ENCODE measurements at regions not wholly inside any gene's neighbourhood (a gene's known extent, or its start where the extent isn't known, plus 50 kb on each side); places are given as distances from the start of the nearest gene placed in this dataset.
"Not testable (repeated sequence)": the region's sequence is repeated elsewhere in the genome, so short reads cannot be mapped to it uniquely, and the experiment has no call there.

DNA sequence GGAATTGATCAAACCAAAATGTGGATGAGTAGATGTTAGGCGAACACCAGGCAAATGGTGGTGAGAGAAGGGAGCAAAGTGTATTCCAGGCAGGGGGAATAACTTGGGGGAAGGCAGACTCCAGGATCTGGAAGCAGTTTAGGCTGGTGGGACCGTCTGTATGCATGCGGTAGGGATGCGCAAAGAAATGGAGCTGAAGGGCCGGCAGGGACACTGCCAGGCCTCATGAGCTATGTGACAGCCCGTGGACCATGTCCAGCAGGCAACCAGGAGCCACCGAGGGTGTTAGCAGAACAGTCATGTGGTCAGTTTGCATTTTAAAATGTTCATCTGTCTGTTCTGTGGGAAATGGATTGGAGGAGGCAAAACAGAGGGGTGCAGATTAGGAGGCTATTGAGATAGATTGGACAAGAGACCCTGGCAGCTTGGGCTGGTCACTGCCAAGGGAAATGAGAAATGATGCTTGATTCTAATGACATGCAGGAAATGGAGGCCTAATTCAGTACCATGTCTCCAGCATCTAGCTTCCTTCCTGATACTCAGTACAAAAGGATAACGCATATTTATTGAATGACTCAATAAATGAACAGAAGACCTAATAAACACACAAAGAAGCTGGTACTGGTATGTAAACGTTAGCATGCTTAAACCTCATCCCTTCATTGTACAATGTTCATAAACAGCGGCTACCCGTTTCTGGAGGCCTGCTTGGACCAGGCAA is 412.4 kb downstream of the BUD13 start:
- DNase-seq, result no peak

DNA sequence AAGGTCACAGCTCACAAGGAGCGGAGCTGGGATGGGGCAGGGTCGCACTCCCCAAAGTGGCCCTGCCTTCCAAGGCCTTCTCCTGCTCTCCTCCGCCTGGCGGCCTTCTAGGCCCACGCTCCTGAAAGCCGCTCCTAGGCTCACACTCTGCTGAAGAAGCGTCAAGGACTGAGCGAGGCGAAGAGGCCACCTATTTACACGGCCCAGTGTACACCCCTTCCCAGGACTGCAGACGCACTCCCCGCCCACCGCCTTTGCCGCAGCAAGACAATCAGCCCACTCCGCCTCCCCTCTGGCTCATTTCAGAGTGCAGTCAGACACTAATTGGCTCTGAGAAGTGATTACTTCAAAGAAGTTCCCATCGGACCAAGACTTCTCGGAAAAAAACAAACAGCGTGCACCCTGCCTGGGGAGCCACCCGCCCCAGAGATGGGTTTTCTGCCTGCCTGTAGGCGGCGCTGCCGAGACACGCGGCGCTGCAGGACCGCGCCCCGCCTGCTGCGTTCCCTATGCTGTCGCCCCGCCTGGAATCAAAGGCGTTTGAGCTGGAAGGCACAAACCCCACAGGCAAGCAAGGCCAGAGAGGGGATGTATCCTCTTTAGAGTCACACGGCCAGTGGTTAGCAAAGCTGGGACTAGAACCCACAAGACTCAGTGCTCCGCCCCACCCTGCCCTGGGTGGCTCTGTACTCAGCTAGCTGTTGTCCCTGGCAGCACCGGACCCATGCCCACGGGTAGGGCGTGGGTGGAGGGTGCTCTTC is 414.8 kb downstream of the BUD13 start:
- DNase-seq, result no peak

DNA sequence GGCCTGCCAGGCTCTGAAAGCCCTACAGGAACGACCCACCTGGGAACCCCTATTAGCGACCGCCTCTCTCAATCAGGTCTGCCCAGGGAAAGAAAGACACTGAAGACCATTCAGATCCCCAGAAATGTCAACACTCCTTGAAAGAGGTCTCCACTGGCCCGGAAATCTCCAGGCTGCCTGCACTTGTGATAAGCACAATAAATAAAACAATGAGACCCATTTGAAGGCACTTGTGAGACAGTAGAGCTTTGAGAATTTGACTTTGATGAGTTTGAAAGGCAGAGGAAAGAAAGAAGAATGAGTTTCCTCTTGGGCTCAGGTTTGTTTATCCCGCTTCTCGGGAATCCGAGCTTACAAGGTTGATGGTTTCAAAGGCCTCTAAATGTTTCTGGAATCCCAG is 416.3 kb downstream of the BUD13 start:
- no peak for DNase-seq

DNA sequence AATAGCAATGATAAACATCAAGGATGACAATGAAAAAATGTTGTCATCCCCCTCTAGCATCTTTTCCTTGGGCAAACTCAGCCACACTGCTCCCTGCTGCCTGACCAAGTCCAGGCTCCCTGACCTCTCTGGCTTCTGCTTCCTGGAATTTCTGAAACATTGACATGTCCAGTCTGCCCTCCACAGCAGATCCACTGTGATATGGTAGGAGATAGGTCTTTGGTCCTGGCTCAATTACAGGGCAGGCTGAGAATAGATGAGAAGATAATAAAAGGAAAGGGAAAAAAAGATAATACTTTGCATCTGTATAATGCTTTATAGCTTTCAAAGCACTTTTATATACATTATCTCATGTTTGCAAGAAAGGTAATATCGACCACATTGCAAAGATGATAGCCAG is 417.7 kb downstream of the BUD13 start:
- DNase-seq, result no peak

DNA sequence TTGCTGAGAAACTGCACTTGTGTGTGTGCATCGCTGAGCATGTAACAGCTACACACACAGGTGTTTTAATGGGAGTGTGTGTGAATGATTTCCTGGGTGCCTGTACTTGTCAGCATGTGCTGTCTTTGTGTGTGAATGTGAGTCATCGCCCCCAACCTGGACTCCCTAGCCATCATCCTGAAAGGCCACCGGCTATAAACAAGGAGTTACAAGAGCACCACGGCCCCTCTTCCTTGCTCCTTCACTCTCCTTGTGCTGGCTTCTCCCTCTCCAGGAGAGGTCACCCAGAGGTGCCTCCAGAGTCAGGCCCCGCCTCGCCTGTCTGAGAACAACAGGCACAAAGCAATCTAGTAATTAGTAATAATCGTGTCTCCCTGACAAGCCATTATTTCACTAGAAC is 419.2 kb downstream of the BUD13 start:
- no peak for DNase-seq

DNA sequence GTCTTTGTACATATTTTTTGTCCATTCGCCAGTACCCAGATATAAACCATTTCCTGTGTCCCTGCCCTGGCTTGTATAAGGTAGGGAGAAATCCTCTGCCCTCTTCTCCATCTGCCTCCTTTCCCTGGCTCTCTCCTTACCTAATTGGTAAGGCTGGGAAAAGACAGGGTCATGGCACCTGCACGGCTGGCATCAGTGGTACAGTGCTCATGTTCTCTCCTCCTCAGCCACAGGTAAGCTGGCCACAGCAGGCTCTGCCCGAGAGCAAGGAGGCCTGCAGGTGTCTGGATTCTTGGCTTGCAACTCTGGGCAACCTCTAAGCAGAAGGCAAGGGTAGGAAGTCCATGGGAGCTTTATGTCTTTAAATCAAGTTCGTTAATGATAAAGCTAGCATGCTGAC is 419.9 kb downstream of the BUD13 start:
- DNase-seq, result no peak

DNA sequence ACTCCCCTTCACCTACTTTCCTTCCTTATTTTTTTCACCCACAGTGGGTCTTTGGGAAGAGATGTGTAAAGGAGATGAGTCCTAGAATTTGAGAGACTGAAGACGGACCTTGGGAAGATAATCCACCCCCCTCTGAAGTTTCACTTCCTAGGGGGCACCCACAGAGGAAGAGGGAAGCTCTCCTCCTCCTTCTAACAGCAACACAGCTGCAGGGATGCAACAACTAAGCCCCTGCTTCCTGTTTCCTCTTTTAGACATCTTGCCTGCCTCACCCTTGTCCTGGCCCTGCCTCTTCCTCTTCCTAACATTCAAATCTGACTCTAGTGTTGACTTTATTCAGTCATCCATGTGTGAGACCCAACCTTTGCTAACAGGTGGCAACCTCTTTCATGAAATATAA is 424.6 kb downstream of the BUD13 start:
- no peak for DNase-seq

DNA sequence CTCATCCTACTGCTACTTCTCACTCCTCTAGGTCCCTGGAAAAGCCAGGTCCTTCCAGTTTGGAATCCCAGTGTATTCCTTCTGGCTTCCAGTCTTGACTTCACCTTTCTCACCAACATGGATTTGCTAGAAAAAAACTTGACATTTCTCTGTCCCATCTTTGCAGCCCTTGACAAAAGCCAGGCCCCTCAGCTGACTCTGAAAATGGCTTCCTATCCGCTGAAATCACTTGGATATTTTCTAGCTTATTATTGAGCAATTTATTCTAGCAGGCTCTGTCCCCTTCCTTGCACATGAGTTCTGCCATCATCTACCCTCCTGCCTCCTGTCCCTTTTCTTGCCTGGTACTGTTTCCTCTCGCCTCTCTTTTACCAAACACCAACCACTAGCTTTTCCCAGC is 427.2 kb downstream of the BUD13 start:
- no peak for DNase-seq

DNA sequence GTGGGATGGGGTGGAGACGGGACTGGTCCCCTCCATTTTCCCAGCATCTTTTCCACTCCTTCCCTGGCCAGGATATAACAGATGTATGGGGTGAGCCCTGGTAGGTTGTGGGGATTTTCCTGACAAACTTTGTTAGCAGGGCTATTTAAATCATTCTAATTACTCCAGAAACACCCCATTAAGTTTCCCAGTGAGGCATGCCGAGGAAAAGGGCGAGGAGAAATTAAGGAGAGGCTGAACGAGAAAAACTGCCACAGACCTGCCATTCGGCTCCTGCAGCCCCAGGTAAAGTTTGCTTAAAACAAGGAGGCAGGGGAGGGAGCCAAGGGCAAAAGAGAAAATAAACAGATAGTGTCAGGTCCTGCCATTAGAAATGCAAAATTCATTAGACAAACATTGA is 428.2 kb downstream of the BUD13 start:
- DNase-seq, result no peak

DNA sequence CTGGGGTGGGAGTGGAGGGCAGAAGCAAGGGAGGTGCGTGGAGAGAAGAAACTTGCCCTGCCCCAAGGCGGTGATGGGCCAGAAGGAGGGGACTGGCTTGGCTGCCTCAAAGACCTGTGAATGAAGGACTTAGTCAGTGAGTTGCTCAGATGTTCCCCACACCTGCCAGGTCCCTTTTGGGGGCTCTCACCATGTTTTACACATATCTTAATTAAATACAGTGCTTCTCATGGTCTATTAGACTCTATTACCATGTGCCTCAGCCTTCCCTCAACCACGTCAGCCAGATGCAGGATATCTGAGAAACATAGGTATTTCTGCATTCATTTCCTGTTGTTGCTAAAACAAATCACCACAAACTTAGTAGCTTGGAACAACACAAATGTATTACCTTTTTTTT is 429.5 kb downstream of the BUD13 start:
- no peak for DNase-seq

DNA sequence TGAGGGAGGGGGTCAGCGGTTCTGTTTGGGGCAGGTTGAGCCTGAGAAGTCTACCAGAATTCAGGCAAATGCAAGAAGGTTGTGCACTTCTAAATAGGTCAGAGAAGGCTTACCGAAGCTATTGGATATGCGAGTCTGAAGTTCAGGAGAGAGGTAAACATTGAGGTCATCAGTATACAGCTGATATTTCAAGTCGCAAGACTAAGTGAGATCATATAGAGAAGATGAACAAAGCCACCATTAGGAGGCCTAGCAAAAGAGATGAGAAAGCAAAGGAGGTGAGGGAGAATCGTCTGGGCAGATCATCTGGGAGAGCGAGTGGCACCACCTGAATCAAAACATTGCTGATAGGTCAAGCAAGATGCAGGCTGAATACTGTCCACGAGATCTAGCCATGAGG is 430.6 kb downstream of the BUD13 start:
- DNase-seq, result no peak

DNA sequence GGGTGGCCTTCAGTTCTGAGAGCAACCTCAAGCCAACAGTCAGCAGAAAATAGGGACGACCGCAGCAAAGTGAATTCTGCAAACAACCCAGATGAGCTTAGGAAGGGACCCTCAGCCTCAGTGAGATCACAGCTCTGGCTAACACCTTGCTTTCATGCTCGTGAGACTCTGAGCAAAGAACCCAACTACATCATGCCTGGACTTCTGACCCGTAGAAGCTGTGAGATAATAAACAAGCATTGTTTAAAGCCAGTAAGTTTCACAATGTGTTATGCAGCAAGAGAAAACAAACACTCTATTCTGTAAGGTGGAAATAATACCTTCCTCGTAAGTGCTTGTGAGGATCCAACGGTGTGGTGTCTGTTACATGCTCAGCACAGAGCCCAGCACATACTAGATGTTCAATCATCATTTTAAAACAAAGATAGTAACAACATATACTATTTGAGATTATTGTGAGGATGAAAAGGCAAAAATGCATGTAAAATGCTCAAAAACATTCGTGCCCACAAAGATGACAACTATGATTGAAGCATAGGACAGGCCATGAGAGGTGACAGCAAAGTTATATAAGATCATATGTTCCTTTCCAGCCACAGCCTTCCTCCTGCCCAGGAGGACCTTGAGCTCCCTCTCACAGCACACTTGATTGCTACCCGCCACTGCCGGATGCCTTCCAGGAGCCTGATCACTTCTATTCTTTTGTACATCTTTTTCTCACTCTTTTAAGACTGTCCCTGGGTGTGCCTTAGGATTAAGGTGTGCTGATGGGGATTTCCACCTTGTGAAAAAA is 433.3 kb downstream of the BUD13 start:
- DNase-seq, result no peak

DNA sequence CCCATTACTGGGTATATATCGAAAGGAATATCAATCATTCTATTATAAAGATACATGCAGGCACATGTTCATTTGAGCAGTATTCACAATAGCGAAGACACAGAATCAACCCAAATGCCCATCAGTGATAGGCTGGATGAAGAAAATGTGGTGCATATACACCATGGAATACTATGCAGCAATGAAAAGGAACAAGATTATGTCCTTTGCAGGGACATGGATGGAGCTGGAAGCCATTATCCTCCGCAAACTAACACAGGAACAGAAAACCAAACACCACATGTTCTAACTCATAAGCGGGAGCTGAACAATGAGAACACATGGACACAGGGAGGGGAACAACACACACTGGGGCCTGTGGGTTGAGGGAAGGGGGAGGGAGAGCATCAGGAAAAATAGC is 434.3 kb downstream of the BUD13 start:
- DNase-seq, result not testable (repeated sequence)

DNA sequence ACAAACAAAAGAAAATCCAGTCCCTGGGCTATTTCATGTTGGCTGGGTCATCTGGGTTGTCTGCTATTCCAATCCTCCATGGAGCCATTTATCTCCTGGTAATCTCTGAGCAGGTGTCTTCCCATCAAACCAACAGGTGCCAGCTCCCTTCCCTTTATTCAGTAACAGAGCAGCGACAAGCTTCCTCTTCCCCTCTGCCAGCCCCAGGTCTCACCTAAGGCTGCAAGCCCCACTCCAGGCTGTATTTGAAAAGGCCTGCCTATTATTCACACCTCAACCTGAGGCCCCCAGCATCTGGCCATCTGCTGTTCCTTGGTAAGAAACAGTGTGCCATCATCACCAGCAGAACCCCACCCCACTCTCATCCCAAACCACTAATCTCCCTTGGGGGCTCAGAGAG is 436.2 kb downstream of the BUD13 start:
- DNase-seq, result no peak

DNA sequence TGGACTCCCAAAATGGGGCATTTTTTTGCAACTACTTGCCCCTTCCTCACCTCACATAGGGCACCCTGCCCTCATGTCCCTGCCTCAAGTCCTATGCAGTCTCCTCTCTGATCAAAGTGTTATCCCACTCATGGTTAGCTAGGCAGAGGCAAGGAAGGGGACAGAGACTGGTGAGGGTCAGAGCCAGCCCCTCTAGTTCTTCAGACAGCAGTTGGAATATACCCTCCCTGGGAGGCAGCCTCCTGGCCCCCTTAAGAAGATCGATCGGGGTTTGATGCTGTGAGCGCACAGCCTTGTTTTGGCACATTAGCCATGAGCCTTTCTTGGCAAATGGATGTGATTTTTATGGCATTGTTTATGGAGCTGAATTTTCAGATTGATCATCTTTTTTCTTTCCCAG is 436.9 kb downstream of the BUD13 start:
- no peak for DNase-seq

DNA sequence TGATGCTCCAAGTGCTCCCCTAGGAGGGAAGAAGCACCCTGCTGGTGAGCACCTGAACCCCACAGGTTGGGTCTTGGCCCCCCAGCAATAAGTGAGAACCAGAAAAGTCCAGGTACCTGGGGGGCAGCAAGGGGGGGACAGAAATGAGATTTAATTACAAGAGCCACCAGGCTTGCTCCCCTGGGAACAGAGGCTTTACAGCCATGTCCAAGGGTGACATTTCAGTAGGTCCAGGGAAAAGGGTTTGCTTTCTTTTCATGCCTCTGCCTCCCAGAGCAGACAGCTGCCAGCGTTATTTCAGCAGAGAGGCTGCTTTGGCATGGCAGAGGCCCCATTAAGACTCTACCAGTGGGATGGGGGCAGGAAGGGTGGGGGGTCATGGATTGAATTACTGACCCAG is 437.7 kb downstream of the BUD13 start:
- no peak for DNase-seq

DNA sequence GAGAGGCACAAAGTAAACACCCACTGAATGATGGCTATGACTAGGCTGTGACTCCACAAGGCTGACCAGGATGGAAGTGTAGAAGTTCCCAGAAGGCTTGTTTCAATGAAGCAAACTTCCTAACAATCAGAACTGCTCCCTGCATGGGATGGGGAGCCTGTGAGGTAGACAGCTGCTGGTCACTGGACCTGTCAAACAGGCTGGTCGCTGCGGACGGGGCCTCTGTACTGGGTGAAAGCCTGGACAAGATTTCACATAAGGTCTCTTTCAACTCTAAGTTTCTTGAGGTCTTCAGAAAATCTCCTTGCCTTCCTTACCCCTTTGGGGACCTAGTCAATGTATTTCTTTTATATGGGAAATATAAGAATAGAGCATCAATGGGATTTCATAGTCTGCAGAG is 438.2 kb downstream of the BUD13 start:
- DNase-seq, result no peak

DNA sequence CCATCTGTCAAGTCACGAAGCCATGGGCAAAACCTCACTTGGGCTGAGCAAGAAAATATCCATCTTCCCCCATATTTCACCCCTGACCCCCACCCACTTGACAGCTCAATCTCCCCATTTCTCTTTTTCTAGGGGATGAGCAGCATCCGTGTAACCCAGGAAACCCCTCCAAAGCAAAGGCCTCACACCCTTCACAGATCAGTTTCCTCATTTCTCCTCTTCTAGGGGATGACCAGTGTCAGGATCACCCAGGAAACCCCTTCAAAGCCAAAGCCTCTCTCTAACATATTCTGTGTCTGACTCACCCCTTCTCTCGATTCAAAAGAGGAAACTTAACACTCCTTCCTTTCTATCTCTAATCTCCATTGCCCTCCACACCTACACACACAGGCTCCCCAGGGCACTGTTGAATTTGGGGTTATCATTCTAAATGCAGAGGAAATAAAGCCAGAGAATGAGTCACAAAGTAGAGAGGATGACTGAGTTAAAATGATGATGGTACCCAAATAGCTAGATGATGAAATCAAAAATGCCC is 439.7 kb downstream of the BUD13 start:
- DNase-seq, result no peak

DNA sequence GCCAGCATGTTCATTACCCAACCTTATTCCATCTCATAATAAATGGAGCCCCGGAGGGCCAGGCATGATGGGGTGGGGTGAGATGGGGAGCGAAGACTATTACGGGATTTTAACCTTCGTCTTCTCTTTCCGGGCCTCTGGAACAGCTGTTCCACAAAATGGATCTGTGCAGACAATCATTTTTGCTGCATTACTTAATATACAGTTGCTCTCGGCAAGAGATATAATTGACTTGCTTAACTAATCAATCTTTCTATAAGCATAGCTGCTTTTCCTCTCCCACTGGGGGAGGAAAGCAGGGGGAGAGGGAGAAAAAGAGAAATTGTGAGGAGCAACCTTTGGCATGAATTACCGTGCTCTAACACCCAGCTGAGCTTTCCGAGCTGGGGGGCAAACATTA is 440.4 kb downstream of the BUD13 start:
- DNase-seq, result no peak

DNA sequence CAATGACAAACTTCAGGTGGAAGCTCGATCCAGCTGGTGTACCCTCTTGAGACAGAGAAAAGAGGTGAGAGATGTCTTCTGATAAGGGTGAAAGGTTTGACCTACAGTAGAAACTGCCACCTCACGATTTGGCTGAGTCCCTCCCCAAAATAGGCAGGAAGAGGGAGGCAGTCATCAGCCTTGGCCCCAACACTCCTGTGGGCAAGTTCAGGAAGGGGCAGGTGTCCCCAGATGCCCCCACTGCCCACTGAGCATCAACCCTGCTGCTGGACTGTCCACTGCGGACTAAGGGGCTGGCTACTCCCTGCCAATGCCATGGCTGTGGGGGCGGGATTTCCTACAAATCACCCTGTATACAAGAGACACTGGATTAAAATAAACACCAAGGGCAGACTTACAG is 441.4 kb downstream of the BUD13 start:
- no peak for DNase-seq

DNA sequence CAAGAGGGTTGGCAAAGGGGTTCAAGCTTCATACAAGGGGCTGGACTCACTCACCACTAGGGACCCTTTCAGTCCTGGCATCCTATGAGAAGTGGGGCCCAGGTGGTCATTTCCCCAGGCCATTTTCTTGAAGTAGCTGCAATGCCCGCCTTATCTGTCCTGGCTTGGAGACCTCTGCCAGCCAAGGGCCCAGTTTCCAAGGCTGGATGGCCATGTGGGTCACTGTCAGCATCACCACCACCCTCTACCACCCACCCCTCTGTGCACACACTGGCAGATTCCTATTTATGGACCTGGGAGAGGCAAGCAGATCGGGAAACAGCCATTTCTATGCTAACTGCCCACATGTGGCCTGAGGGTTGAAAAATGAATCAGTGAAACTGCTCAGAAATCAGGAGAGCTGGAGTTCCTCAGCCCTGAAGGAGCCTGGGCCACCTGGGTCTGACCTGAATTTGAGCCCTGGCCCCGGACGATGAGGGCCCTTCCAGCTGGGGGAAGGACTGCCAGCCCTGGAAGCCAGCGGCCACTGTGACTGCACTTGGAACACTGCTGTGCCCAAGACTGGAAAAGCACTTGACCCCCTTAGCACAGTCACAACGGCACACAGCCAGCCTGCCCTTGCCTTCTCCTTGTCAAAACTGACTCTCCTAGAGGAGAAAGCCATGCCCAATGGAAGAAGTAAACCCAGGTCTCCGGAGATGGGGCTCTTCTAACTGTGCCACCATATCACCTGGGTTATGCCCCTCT is 442.2 kb downstream of the BUD13 start:
- no peak for DNase-seq

DNA sequence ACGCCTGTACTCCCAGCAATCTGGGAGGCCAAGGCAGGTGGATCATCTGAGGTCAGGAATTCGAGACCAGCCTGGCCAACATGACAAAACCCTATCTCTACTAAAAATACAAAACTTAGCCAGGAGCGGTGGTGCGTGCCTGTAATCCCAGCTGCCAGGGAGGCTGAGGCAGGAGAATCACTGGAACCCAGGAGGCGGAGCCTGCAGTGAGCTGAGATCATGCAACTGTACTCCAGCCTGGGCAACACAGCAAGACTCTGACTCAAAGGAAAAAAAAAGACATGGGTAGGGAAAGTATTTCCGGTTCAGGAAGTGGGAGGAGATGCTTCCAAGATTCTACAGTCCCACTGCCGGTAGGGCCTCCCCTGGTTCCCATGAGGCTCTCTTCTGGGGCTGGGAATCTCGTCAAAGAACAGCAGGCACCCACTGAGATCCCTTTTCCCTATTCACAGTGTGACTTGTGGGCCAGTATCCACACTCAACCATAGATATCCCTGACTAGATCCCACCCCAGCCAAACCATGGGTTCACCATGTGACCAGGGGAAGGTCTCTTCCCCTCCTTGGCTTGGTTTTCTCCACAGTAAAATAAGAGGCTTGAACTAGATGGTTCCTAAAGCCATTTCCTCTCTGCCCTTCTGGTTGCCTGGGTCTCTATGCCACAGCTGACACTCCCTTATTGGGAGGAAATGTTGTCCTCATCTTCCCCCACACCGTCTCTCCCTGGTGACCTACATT is 443.3 kb downstream of the BUD13 start:
- no peak for DNase-seq
